Uterus (tissue), 2 donors: ENCODE measurements at regions not wholly inside any gene's neighbourhood (a gene's known extent, or its start where the extent isn't known, plus 50 kb on each side); places are given as distances from the start of the nearest gene placed in this dataset.

Experiments used
- POLR2A ChIP-seq, 2 donors: fragments of 450-650 bp; IDR thresholded peaks; one replicate each; pipeline ENCODE4 v1.6.1; 2016; ENCODE audit warnings: antibody characterized with exemption in 2 of 2, mild to moderate bottlenecking in 1 of 2, moderate library complexity in 1 of 2
- TF ChIP-seq, protein P1 (sequence below), 4 experiments: fragments of 200-600 bp in 2 of 4; fragments of 450-650 bp in 2 of 4; sonication (generic) in 2 of 4; IDR thresholded peaks; one replicate each; pipeline ENCODE4 v1.5.1; 2016 to 2019; ENCODE audit warnings: antibody characterized with exemption in 4 of 4, mild to moderate bottlenecking in 2 of 4, moderate library complexity in 1 of 4

GRCh38 chr11:19349340-19350025 is 108.7 kb upstream of the E2F8 start:
- TF ChIP-seq, protein P1, sequence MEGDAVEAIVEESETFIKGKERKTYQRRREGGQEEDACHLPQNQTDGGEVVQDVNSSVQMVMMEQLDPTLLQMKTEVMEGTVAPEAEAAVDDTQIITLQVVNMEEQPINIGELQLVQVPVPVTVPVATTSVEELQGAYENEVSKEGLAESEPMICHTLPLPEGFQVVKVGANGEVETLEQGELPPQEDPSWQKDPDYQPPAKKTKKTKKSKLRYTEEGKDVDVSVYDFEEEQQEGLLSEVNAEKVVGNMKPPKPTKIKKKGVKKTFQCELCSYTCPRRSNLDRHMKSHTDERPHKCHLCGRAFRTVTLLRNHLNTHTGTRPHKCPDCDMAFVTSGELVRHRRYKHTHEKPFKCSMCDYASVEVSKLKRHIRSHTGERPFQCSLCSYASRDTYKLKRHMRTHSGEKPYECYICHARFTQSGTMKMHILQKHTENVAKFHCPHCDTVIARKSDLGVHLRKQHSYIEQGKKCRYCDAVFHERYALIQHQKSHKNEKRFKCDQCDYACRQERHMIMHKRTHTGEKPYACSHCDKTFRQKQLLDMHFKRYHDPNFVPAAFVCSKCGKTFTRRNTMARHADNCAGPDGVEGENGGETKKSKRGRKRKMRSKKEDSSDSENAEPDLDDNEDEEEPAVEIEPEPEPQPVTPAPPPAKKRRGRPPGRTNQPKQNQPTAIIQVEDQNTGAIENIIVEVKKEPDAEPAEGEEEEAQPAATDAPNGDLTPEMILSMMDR (IDR thresholded peaks at IDR 0.05): no peak
- no peak for TF ChIP-seq POLR2A (IDR thresholded peaks at IDR 0.05)
